Activated CD4-positive, alpha-beta T cell treated with anti-CD3 and anti-CD28 coated beads, Interleukin-2, Interleukin-4, amounts not matched to agents 100 ng/mL and 50 ng/mL, durations not matched to agents 16 hours and 8 hours (primary cell): ENCODE measurements at regions not wholly inside any gene's neighbourhood (a gene's known extent, or its start where the extent isn't known, plus 50 kb on each side); places are given as distances from the start of the nearest gene placed in this dataset.
A peak's percentile ranks its signal among the peaks of the same experiment; 100 is the strongest.
"Not testable (repeated sequence)": the region's sequence is repeated elsewhere in the genome, so short reads cannot be mapped to it uniquely, and the experiment has no call there.

Source experiments
- DNase-seq: peaks from one replicate; pipeline ENCODE4 v3.0.0-alpha.2; 2020; ENCODE audit warnings: low spot score

- no peak for DNase-seq
These were observed 61.7 kb upstream of the ATXN3L start for GRCh38 chrX:13381514-13381913.

DNA sequence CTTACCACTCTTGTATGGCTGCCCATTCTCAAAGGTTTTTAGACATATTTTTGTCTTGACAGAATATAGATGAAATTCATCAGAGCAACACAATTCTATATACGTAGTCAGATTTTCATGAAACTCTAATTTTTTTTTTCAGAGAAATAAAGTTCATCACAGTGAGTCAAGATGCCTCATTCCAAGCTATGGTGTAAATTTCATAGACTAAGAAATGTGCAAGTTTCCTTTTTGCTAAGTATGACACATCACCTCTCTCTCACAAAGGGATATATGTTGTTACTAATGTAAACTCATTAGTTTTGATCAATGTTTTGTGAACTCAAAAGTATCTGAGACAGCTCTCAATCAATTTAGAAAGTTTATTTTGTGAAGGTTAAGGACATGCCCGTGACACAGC is 60.4 kb upstream of the ATXN3L start:
- peak; percentile 36 for DNase-seq

DNA sequence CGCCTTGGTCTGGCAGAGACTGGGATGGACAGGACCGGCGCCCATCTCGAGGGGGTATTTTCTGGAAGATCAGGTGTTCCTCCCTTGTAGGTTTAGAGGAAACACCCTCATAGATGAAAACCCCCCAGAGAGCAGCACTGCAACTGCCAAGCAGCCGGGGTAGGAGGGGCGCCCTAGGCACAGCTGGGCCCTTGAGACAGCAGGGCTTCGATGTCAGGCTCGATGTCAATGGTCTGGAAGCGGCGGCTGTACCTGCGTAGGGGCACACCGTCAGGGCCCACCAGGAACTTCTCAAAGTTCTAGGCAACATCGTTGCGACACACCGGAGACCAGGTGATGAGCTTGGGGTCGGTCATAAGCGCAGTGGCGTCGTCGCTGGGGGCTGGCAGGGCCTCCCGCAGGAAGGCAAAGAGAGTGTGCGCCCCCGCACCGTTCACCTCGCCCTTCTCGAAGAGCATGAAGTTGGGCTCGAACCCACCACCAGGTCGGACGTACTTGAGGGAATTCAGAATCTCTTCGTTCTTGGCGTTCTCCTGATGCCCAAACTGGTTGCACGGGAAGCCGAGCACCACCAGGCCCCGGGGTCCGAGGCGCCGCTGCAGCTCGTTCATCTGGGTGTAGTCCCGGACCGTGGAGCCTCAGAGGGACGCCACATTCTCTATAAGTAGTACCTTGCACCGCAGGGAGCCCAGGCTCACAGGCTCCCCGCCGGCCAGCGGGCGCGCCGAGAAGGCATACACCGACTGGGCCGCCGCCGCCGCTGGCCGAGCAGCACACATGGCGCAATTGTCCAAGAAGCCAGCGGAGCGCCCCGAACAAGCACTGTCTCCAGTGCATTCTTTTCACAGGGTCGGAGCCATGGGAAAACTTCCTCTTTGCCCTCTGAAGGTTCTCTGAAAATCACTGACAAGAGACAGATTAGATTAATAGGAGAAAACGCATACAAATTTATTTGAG is 59.0 kb upstream of the ATXN3L start:
- not testable (repeated sequence) for DNase-seq

GRCh38 chrX:13377550-13377934 is 57.7 kb upstream of the ATXN3L start:
- DNase-seq, result no peak

DNA sequence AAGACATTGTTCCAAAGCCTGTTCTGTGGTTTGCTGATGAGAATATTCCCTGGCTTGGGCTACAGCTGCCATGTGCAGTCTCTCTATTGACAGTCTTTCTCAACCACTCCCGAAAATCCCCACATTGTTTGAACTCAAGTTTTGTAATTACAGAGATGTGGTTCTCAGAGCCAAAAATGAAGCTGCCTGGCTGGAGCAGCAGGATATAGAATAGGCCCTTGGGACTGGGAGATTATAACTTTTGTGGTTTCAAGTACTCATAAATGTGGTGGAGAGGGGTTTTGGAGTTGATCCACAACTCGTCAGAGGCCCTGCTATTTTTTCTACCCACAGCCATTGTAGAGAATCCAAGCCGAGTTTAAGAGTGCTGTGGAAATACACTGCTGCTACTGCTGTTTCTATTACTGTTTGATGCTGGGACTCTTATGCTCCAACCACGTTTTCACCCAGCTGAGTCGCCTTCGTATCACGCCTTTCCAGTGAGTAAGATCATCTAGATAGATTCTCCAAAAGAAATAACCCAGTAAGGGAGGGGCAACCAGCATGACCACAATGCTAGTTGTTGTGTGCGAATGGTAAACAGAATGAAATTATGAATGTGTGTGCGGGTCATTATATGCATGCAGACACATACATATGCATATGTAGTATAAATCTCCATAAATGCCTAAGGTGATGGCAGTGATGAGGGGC is 57.1 kb upstream of the ATXN3L start:
- no peak for DNase-seq

DNA sequence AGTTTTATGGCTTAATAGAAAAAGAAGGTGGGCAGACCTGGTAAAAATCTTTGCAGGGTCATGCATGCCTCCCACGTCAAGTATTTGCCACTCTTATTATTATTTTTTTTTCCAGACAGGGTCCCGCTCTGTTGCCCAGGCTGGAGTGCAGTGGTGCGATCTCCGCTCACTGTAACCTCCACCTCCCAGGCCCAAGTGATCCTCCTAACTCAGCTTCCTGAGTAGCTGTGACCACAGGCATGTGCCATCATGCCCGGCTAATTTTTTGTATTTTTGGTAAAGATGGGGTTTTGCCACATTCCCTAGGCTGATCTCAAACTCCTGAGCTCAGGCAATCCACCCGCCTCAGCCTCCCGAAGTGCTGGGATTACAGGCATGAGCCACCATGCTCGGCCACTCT is 55.7 kb upstream of the ATXN3L start:
- not testable (repeated sequence) for DNase-seq

- no peak for DNase-seq
These were observed 54.5 kb upstream of the ATXN3L start for GRCh38 chrX:13374364-13374763.

DNA sequence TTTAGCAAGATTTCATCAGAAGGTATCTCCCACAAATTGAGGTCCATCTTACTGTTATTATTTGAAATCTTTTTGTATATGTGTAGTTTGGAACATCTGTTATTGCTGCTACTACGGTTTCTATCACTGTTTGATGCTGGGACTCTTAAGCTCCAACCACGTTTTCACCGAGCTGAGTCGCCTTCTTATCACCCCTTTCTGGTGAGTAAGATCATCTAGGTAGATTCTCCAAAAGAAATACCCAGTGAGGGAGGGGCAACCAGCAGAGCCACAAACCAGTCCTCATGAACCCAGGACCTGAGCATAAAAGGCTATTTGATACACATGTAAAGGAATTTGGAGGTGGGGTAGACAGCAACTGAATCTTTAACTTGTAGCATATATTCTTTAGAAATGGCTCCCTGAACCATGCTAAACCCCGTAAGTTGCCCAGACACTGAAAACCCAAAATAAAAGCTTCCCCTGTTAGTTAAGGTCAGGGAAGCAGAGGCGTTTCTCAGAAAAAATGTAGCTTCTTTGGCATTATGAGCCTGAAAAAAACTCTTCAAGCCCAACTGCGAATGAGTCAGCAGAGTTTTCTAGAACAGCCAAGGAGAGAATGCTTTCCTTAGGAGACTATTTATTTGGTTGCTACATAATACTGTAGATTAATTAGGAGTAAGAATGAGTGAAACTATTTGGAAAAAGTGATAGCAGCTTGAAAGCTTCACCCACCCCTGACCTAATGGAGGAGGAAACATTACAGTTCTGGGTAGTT is 53.8 kb upstream of the ATXN3L start:
- no peak for DNase-seq

- DNase-seq, result no peak
These were observed 53.2 kb upstream of the ATXN3L start for GRCh38 chrX:13373027-13373426.

DNA sequence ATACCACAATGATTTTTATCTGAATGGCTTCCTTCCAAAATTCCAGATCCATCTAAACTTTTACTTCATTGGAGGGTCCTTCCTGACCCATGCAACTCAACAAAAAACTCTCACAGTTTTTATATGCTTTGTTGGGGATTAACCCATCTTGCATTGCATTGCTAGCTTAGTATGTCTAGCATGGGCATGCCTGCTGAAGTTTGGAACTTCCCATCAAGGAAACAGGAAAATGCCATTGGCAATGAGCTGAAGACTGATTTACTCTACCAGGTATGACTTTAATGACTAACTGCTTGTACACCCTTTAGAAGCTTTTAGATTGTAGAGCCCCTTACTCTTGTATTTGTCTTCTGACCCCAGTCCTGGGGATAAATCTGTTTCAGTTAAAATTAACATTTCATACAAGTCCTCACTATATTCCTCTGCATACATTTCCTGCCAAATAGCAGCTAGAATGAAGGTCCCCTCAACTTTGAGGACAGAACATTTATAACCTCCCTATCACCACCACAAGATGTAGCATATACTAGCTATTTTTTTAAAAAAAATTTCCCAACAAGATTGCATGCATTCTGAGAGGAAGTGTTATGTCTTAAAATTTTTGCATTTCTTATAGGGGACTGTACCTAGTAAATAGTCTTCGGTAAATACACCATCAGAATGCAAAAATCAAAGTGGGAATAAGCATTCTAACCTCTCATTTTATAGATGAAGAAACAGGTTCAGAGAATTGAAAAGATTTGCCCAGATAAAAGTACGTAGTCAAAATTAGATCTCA is 52.5 kb upstream of the ATXN3L start:
- DNase-seq, result no peak

GRCh38 chrX:13371186-13371585 is 51.3 kb upstream of the ATXN3L start:
- no peak for DNase-seq

GRCh38 chrX:13370713-13371112 is 50.9 kb upstream of the ATXN3L start:
- no peak for DNase-seq
